ENCODE measurements at regions not wholly inside any gene's neighbourhood (a gene's known extent, or its start where the extent isn't known, plus 50 kb on each side); places are given as distances from the start of the nearest gene placed in this dataset.
A peak's percentile ranks its signal among the peaks of the same experiment; 100 is the strongest.

DNA sequence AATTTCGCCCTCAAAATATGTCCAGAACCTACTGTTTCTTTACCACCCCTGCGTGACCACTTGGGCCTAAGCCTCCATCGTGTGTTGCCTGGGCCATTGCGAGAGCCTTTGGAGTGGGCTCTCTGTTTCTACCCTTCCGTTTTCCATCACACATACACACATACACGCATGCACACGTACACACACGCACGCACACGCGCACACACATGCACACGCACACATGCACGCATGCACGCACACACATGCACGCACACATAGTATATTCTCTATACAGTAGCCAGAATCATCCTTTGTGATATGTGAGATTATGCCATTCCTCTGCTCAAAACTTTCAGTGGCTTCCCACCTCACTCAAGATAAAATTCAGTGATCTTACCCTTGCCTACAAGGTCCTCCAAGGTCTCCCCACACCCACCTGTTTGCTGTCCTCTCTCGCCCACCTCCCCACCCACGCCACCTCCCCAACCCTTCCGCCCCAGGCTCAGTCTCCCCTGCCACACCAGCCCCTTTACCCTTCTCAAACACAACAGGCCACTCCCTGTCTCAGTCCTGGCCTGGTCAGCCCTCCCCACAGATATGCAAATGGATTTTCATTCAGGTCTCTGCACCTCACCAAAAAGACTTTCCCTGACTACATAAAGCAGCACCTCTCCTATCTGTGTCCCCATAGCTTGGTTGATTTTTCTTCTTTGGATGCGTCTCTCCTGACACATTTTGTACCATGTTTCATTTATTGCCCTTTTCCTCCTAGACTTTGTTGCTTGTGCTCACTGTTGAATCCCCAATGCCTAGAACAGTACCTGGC is 559.6 kb downstream of the CD83 start:
- Histone ChIP-seq H3K27me3 (ENCODE audit: control insufficient read depth, insufficient read depth, low read length) (no peaks in the 10 kb centered on the region), H3K9me3 (ENCODE audit: control insufficient read depth, insufficient read depth, low read depth, low read length) (no peaks in the 10 kb centered on the region), H3K4me1 (ENCODE audit: control insufficient read depth, extremely low read depth, insufficient read depth, low read length) (no peaks in the 10 kb centered on the region), H3K9ac (ENCODE audit: insufficient read depth, low read length) (no peak overlapping the region), H4K20me1 (ENCODE audit: control insufficient read depth, extremely low read depth, insufficient read depth, low read length) (no peaks in the 10 kb centered on the region), H3K79me2 (ENCODE audit: control insufficient read depth, insufficient read depth, low read length) (no peaks in the 10 kb centered on the region), H2AFZ (ENCODE audit: low read length) (no peak overlapping the region), H3K4me2 (ENCODE audit: extremely low read depth, insufficient read depth, low read length) (no peak overlapping the region), H3K27ac (ENCODE audit: insufficient read depth, low read length) (no peak overlapping the region), H3K36me3 (ENCODE audit: control insufficient read depth, insufficient read depth, low read length) (no peaks in the 10 kb centered on the region), H3K4me3 (replicated peaks in 1 of 4; ENCODE audit: control extremely low read depth in 1 of 4, insufficient read depth in 1 of 4, low read depth in 3 of 4, low read length in 4 of 4) (no peak overlapping the region)
- TF ChIP-seq, protein P1, sequence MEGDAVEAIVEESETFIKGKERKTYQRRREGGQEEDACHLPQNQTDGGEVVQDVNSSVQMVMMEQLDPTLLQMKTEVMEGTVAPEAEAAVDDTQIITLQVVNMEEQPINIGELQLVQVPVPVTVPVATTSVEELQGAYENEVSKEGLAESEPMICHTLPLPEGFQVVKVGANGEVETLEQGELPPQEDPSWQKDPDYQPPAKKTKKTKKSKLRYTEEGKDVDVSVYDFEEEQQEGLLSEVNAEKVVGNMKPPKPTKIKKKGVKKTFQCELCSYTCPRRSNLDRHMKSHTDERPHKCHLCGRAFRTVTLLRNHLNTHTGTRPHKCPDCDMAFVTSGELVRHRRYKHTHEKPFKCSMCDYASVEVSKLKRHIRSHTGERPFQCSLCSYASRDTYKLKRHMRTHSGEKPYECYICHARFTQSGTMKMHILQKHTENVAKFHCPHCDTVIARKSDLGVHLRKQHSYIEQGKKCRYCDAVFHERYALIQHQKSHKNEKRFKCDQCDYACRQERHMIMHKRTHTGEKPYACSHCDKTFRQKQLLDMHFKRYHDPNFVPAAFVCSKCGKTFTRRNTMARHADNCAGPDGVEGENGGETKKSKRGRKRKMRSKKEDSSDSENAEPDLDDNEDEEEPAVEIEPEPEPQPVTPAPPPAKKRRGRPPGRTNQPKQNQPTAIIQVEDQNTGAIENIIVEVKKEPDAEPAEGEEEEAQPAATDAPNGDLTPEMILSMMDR (conservative IDR thresholded peaks at IDR 0.05 in 1 of 2, IDR thresholded peaks at IDR 0.05 in 1 of 2; ENCODE audit: low read depth in 1 of 2, low read length in 2 of 2), result no peak
- TF ChIP-seq EZH2 (IDR thresholded peaks at IDR 0.05; ENCODE audit: low read length, missing control alignments), result no peak
- no peak for DNase-seq (ENCODE audit: low read depth in 2 of 2)

DNA sequence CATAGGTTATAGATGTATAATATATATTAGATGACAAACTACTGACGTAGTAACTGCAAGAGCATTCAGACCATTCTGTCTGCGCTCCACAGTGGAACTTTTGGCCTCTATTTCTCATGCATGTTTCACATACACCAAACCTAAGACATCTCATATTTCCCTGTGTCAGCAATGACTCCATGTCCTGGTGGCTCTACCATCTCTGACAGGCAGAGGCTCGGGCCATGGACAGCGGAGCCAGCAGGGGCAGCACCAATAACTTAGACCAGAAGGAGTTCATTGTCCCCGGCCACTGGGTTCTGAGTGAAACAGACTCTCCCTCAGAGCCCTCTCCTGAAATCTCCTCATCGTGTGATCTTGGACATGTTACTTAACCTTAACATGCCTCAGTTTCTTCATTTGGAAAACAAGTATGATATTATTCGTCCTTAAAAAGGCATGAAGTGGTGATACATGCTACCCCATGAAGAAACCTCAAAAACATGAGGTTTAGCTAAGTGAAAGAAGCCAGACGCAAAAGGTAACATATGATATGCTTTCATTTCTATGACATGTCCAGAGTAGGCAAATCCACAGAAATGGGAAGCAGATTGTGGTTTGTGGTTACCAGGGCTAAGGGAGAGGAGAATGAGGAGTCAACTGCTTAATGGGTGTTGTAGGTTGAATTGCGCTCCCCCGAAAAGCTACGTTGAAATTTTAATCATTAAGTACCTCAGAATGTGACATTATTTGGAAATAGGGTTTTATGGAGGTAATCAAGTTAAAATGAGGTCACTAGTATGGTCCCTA is 564.0 kb upstream of the JARID2 start:
- Histone ChIP-seq H3K9ac (ENCODE audit: insufficient read depth, low read length) (no peak overlapping the region), H2AFZ (ENCODE audit: low read length) (no peak overlapping the region), H3K4me2 (ENCODE audit: extremely low read depth, insufficient read depth, low read length) (no peak overlapping the region), H3K4me3 (replicated peaks in 1 of 4; ENCODE audit: control extremely low read depth in 1 of 4, insufficient read depth in 1 of 4, low read depth in 3 of 4, low read length in 4 of 4) (no peak overlapping the region), H3K27ac (ENCODE audit: insufficient read depth, low read length) (no peak overlapping the region), H3K9me3 (ENCODE audit: control insufficient read depth, insufficient read depth, low read depth, low read length) (no peaks in the 10 kb centered on the region), H4K20me1 (ENCODE audit: control insufficient read depth, extremely low read depth, insufficient read depth, low read length) (no peaks in the 10 kb centered on the region), H3K79me2 (ENCODE audit: control insufficient read depth, insufficient read depth, low read length) (no peaks in the 10 kb centered on the region), H3K27me3 (ENCODE audit: control insufficient read depth, insufficient read depth, low read length) (no peaks in the 10 kb centered on the region), H3K4me1 (ENCODE audit: control insufficient read depth, extremely low read depth, insufficient read depth, low read length) (no peaks in the 10 kb centered on the region), H3K36me3 (ENCODE audit: control insufficient read depth, insufficient read depth, low read length) (no peaks in the 10 kb centered on the region)
- DNase-seq (ENCODE audit: low read depth in 2 of 2), result peak in 1 of 2 donors; percentile 79
- TF ChIP-seq EZH2 (IDR thresholded peaks at IDR 0.05; ENCODE audit: low read length, missing control alignments), result no peak
- TF ChIP-seq, protein P1 (conservative IDR thresholded peaks at IDR 0.05 in 1 of 2, IDR thresholded peaks at IDR 0.05 in 1 of 2; ENCODE audit: low read depth in 1 of 2, low read length in 2 of 2), result no peak

DNA sequence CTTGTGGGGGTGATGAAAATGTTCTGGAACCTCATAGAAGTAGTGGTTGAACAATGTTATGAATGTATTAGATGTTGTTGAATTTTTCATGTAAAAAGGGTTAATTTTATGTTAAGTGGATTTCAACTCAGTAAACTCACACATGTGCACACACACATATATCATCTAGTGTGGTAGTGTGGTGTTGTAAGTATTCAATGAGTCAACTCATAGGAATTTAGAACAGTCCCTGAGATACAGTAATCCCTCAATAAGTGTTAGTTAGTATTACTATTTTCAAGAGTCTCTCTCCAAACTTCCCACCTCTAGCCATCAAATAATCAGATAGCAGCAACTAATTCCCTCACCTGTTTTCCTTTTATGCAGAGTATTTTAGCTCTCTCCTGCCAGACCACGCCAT is 563.1 kb upstream of the JARID2 start:
- Histone ChIP-seq H3K4me2 (ENCODE audit: extremely low read depth, insufficient read depth, low read length) (no peak overlapping the region), H3K79me2 (ENCODE audit: control insufficient read depth, insufficient read depth, low read length) (no peaks in the 10 kb centered on the region), H3K36me3 (ENCODE audit: control insufficient read depth, insufficient read depth, low read length) (no peaks in the 10 kb centered on the region), H3K27ac (ENCODE audit: insufficient read depth, low read length) (no peak overlapping the region), H4K20me1 (ENCODE audit: control insufficient read depth, extremely low read depth, insufficient read depth, low read length) (no peaks in the 10 kb centered on the region), H3K9me3 (ENCODE audit: control insufficient read depth, insufficient read depth, low read depth, low read length) (no peaks in the 10 kb centered on the region), H3K4me1 (ENCODE audit: control insufficient read depth, extremely low read depth, insufficient read depth, low read length) (no peaks in the 10 kb centered on the region), H3K9ac (ENCODE audit: insufficient read depth, low read length) (no peak overlapping the region), H3K27me3 (ENCODE audit: control insufficient read depth, insufficient read depth, low read length) (no peaks in the 10 kb centered on the region), H2AFZ (ENCODE audit: low read length) (no peak overlapping the region), H3K4me3 (replicated peaks in 1 of 4; ENCODE audit: control extremely low read depth in 1 of 4, insufficient read depth in 1 of 4, low read depth in 3 of 4, low read length in 4 of 4) (no peak overlapping the region)
- TF ChIP-seq EZH2 (IDR thresholded peaks at IDR 0.05; ENCODE audit: low read length, missing control alignments), result no peak
- TF ChIP-seq, protein P1 (conservative IDR thresholded peaks at IDR 0.05 in 1 of 2, IDR thresholded peaks at IDR 0.05 in 1 of 2; ENCODE audit: low read depth in 1 of 2, low read length in 2 of 2), result no peak
- DNase-seq (ENCODE audit: low read depth in 2 of 2), result peak; percentile 74 to 83
